Keratinocyte (primary cell): ENCODE measurements at regions not wholly inside any gene's neighbourhood (a gene's known extent, or its start where the extent isn't known, plus 50 kb on each side); places are given as distances from the start of the nearest gene placed in this dataset.
A peak's percentile ranks its signal among the peaks of the same experiment; 100 is the strongest.

Experiments used
- DNase-seq: peaks from one replicate; pipeline ENCODE4 v3.0.0-alpha.2; 2011; ENCODE audit warnings: low read depth, missing footprints, low spot score
- FAIRE-seq: peaks from 2 replicates; lab custom pipeline; 2011; peaks lifted over from hg19 to GRCh38; lab: Jason Lieb, UNC
- H2AFZ ChIP-seq: 2 replicates; pipeline ENCODE4 v1.6.0; 2012; ENCODE audit warnings: low read length, control low read depth, inconsistent platforms; ENCODE audit not compliant: control insufficient read depth
- H3K27ac ChIP-seq: 2 replicates; pipeline ENCODE4 v1.5.1; 2011; ENCODE audit warnings: low read length; ENCODE audit not compliant: control insufficient read depth, insufficient read depth
- H3K27me3 ChIP-seq: 3 replicates; pipeline ENCODE4 v1.6.0; 2011; ENCODE audit warnings: low read length; ENCODE audit not compliant: control insufficient read depth, insufficient read depth; ENCODE audit errors: extremely low read depth
- H3K36me3 ChIP-seq, 2 experiments: 2 replicates in 1 of 2; 3 replicates in 1 of 2; pipeline ENCODE4 v1.5.1; 2011; ENCODE audit warnings: low read length in 2 of 2, mild to moderate bottlenecking in 1 of 2; ENCODE audit not compliant: control insufficient read depth in 2 of 2, insufficient read depth in 2 of 2; ENCODE audit errors: extremely low read depth in 1 of 2
- H3K4me1 ChIP-seq: 3 replicates; pipeline ENCODE4 v1.5.1; 2011; ENCODE audit warnings: low read length; ENCODE audit not compliant: control insufficient read depth, insufficient read depth; ENCODE audit errors: extremely low read depth
- H3K4me2 ChIP-seq: 3 replicates; pipeline ENCODE4 v1.6.0; 2011; ENCODE audit warnings: low read depth, low read length; ENCODE audit not compliant: control insufficient read depth, insufficient read depth; ENCODE audit errors: extremely low read depth
- H3K4me3 ChIP-seq, 3 experiments: fragments of 200-600 bp in 1 of 3; sonication (generic) in 1 of 3; 2 replicates in 2 of 3; 3 replicates in 1 of 3; pipeline ENCODE4 v1.5.1; 2011 to 2016; ENCODE audit warnings: low read length in 3 of 3, mild to moderate bottlenecking in 3 of 3, control low read depth in 2 of 3, inconsistent platforms in 1 of 3, low read depth in 1 of 3, mixed read lengths in 1 of 3, mixed run types in 1 of 3, moderate library complexity in 1 of 3; ENCODE audit not compliant: control insufficient read depth in 2 of 3, insufficient read depth in 2 of 3; ENCODE audit errors: extremely low read depth in 1 of 3
- H3K79me2 ChIP-seq: 2 replicates; pipeline ENCODE4 v1.6.0; 2012; ENCODE audit warnings: low read length; ENCODE audit not compliant: control insufficient read depth, insufficient read depth
- H3K9ac ChIP-seq: 3 replicates; pipeline ENCODE4 v1.6.0; 2011; ENCODE audit warnings: low read length; ENCODE audit not compliant: control insufficient read depth, insufficient read depth; ENCODE audit errors: extremely low read depth
- H3K9me1 ChIP-seq: 3 replicates; pipeline ENCODE4 v1.6.0; 2011; ENCODE audit warnings: low read length; ENCODE audit not compliant: control insufficient read depth, insufficient read depth; ENCODE audit errors: extremely low read depth
- H3K9me3 ChIP-seq: 2 replicates; pipeline ENCODE4 v1.5.1; 2012; ENCODE audit warnings: low read depth, low read length; ENCODE audit not compliant: control insufficient read depth
- H4K20me1 ChIP-seq: 3 replicates; pipeline ENCODE4 v1.6.0; 2011; ENCODE audit warnings: low read length; ENCODE audit not compliant: control insufficient read depth, insufficient read depth; ENCODE audit errors: extremely low read depth
- EZH2 ChIP-seq: IDR thresholded peaks from one replicate; pipeline ENCODE4 v1.6.1; 2012; ENCODE audit warnings: inconsistent platforms, mild to moderate bottlenecking, low read length, moderate library complexity
- dilution Hi-C: fragments of 300-500 bp; cut with MboI; formaldehyde crosslinking; loops from one replicate; pipeline ENCODE4 v1.7.0; 2020; ENCODE audit warnings: low sequenced_read_pairs; ENCODE audit not compliant: extremely low pct_ligation_motif_present
- TF ChIP-seq, protein P1 (sequence below), 3 experiments: IDR thresholded peaks in 1 of 3; conservative IDR thresholded peaks in 1 of 3; optimal IDR thresholded peaks in 1 of 3; 2 replicates in 2 of 3; 3 replicates in 1 of 3; pipeline versions ENCODE3 to v1.5.1; 2011; ENCODE audit warnings: low read length in 3 of 3, mild to moderate bottlenecking in 3 of 3, moderate library complexity in 2 of 3, control low read depth in 1 of 3, inconsistent platforms in 1 of 3; ENCODE audit not compliant: insufficient read depth in 2 of 3; ENCODE audit errors: extremely low read depth in 1 of 3

GRCh38 chr7:153389261-153389660, 629.7 kb downstream of the ACTR3B start:
- Histone ChIP-seq H3K4me1 (no peaks in the 10 kb centered on the region), H3K9me1 (no peaks in the 10 kb centered on the region), H2AFZ (no peak overlapping the region), H3K27me3 (no peaks in the 10 kb centered on the region), H3K9me3 (peaks cover 6% of the 10 kb centered on the region), H4K20me1 (no peaks in the 10 kb centered on the region), H3K4me3 (no peak overlapping the region), H3K79me2 (no peaks in the 10 kb centered on the region), H3K4me2 (no peak overlapping the region), H3K9ac (no peak overlapping the region), H3K36me3 (no peaks in the 10 kb centered on the region), H3K27ac (no peak overlapping the region)
- peak; percentile 41 for FAIRE-seq
- TF ChIP-seq, protein P1, sequence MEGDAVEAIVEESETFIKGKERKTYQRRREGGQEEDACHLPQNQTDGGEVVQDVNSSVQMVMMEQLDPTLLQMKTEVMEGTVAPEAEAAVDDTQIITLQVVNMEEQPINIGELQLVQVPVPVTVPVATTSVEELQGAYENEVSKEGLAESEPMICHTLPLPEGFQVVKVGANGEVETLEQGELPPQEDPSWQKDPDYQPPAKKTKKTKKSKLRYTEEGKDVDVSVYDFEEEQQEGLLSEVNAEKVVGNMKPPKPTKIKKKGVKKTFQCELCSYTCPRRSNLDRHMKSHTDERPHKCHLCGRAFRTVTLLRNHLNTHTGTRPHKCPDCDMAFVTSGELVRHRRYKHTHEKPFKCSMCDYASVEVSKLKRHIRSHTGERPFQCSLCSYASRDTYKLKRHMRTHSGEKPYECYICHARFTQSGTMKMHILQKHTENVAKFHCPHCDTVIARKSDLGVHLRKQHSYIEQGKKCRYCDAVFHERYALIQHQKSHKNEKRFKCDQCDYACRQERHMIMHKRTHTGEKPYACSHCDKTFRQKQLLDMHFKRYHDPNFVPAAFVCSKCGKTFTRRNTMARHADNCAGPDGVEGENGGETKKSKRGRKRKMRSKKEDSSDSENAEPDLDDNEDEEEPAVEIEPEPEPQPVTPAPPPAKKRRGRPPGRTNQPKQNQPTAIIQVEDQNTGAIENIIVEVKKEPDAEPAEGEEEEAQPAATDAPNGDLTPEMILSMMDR (optimal IDR thresholded peaks at IDR 0.05 in 1 of 3, IDR thresholded peaks at IDR 0.05 in 1 of 3, conservative IDR thresholded peaks at IDR 0.05 in 1 of 3; ENCODE audit: extremely low read depth in 1 of 3, insufficient read depth in 2 of 3, low read length in 3 of 3), result no peak
- TF ChIP-seq EZH2, result no peak
- dilution Hi-C loops, result no loop called here
- DNase-seq, result no peak

- H3K4me2 ChIP-seq, result no peak overlapping the region
- no peaks in the 10 kb centered on the region for H3K4me1 ChIP-seq
- no peaks in the 10 kb centered on the region for H3K27me3 ChIP-seq
- FAIRE-seq, result no peak
- no peak for DNase-seq
- H3K79me2 ChIP-seq, result no peaks in the 10 kb centered on the region
- H4K20me1 ChIP-seq, result no peaks in the 10 kb centered on the region
- dilution Hi-C loops, result no loop called here
- H3K9me1 ChIP-seq, result no peaks in the 10 kb centered on the region
- H3K36me3 ChIP-seq, result no peaks in the 10 kb centered on the region
- H3K9ac ChIP-seq, result no peak overlapping the region
- no peak overlapping the region for H2AFZ ChIP-seq
- TF ChIP-seq EZH2, result no peak
- TF ChIP-seq, protein P1 (optimal IDR thresholded peaks at IDR 0.05 in 1 of 3, IDR thresholded peaks at IDR 0.05 in 1 of 3, conservative IDR thresholded peaks at IDR 0.05 in 1 of 3; ENCODE audit: extremely low read depth in 1 of 3, insufficient read depth in 2 of 3, low read length in 3 of 3), result no peak
- H3K4me3 ChIP-seq, result no peak overlapping the region
- H3K9me3 ChIP-seq, result peaks cover 6% of the 10 kb centered on the region
- no peak overlapping the region for H3K27ac ChIP-seq
Observed at GRCh38 chr7:153390955-153391354, 631.4 kb downstream of the ACTR3B start.
